Brain microvascular endothelial cell (primary cell): ENCODE measurements at regions not wholly inside any gene's neighbourhood (a gene's known extent, or its start where the extent isn't known, plus 50 kb on each side); places are given as distances from the start of the nearest gene placed in this dataset.

Source experiments
- DNase-seq: peaks from one replicate; pipeline ENCODE4 v3.0.0-alpha.2; 2020
- H3K27ac ChIP-seq: fragments of 250-450 bp; sonication (Bioruptor Pico); 2 replicates; pipeline ENCODE4 v1.5.1; 2020; ENCODE audit warnings: mild to moderate bottlenecking, moderate library complexity
- H3K27me3 ChIP-seq: fragments of 250-450 bp; sonication (Bioruptor Pico); replicated peaks from 2 replicates; pipeline ENCODE4 v1.5.1; 2020; ENCODE audit warnings: mild to moderate bottlenecking
- H3K36me3 ChIP-seq: fragments of 250-450 bp; sonication (Bioruptor Pico); replicated peaks from 2 replicates; pipeline ENCODE4 v1.5.1; 2020; ENCODE audit warnings: mild to moderate bottlenecking
- H3K4me3 ChIP-seq: 2 replicates; pipeline ENCODE4 v1.5.1; 2011; ENCODE audit warnings: low read depth, mild to moderate bottlenecking, control low read depth, low read length, moderate library complexity
- in situ Hi-C: cut with HindIII; loops from 2 replicates; pipeline ENCODE4 v1.10.0; 2017; ENCODE audit warnings: low sequenced_read_pairs, low pct_ligation_motif_present
- TF ChIP-seq, protein P1 (sequence below): IDR thresholded peaks from 2 replicates; pipeline ENCODE4 v1.5.1; 2011; ENCODE audit warnings: low read depth, mild to moderate bottlenecking, moderate library complexity, low read length, control low read depth, inconsistent platforms; ENCODE audit errors: missing control alignments

DNA sequence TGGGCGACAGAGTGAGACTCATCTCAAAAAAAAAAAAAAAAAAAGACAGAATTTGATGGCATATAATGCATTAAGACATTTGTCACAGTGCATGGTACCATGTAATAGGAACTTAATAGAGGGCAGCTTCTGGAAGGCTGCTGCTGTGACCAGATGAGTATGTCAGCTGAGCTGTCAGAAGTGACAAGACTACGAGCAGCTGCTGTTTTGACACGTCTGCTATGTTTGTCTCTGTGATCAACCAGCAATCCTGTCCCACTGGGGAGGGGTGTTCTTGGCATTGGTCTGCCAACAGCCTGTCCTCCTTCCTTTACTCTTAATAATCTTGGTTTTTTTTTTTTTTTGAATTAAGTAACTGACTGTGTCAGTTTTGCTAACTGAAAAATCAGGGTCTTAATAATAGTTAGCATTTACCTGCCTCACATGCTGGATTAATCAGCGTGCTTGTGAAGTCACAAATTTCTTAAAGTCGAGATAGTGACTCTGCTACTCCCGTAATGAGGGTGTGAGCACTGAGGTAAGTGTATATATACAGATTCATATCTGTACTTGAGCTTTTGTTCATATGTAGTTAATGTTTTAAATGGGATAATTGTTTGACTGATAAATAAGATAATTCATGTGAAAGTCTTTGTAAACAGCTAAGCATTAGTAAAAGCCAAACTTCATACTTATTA is 152.4 kb downstream of the BMP2 start:
- Histone ChIP-seq H3K36me3 (no peaks in the 10 kb centered on the region), H3K27me3 (no peaks in the 10 kb centered on the region), H3K4me3 (no peak overlapping the region), H3K27ac (no peak overlapping the region)
- in situ Hi-C loops: no loop called here
- no peak for DNase-seq
- TF ChIP-seq, protein P1, sequence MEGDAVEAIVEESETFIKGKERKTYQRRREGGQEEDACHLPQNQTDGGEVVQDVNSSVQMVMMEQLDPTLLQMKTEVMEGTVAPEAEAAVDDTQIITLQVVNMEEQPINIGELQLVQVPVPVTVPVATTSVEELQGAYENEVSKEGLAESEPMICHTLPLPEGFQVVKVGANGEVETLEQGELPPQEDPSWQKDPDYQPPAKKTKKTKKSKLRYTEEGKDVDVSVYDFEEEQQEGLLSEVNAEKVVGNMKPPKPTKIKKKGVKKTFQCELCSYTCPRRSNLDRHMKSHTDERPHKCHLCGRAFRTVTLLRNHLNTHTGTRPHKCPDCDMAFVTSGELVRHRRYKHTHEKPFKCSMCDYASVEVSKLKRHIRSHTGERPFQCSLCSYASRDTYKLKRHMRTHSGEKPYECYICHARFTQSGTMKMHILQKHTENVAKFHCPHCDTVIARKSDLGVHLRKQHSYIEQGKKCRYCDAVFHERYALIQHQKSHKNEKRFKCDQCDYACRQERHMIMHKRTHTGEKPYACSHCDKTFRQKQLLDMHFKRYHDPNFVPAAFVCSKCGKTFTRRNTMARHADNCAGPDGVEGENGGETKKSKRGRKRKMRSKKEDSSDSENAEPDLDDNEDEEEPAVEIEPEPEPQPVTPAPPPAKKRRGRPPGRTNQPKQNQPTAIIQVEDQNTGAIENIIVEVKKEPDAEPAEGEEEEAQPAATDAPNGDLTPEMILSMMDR: no peak

DNA sequence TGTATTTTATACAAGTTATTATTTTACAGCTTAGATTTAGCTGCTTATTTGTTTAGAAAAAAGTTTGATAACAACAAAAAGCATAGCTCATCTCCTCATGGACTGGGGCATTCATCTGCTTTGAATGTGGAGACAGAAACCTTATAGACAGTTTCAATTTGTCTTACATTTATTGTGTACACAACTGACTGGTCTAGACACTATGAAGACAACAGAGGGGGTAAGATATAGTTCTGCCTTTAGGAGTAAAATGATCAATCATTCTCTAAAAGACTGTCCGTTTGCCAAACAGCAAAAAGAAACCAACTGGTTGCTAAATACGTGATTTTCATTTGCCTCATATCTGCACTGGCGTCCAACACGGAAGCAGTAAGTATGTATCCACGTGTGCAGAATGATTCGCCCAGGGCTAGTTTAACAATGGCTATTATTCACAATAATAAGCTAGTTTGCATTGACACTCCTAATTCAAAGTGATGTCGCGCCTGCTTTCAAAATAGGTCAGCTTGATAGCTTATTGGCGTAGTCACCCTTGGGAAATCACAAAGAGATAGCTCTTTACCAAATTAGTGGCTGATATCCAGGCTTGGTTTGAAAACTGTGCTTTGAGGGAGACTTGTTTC is 153.6 kb downstream of the BMP2 start:
- in situ Hi-C loops: no loop called here
- H3K27ac ChIP-seq: no peak overlapping the region

DNA sequence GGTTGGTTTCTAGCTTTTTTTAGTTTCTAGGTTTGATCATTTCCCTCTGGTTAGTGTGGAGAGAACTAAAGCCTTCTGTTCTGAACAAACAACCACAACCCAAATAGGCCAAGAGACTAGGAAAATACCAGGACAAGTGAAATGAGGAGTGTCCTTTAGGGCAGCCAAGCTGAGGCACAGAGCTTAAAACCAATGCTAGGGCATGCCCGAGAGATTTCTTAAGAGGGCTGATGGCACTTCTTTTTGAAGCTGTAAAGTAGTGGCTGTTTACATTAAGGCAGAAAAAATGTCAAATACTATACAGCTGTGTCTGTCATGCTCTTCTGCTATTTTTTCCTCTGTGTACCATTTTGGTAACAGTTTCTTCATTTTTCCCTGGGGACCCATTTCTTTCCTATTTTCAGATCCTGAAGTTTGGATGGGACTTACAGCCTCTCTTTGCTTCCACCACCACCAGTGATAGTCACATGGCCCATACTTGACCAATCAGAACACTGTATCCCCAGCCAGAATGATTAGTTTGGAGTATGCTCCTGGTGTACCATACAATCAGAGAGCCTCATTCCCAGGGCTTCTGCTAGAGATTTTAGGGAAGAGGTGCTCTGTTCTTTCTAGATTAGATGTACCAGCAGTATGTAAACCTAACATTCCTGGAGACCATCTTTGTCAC is 154.4 kb downstream of the BMP2 start:
- TF ChIP-seq, protein P1: no peak
- no peaks in the 10 kb centered on the region for H3K27me3 ChIP-seq
- in situ Hi-C loops: no loop called here
- no peak overlapping the region for H3K4me3 ChIP-seq
- no peaks in the 10 kb centered on the region for H3K36me3 ChIP-seq
- no peak overlapping the region for H3K27ac ChIP-seq
- no peak for DNase-seq

More for the DNA sequence above, 153.6 kb downstream of the BMP2 start:
- TF ChIP-seq, protein P1: no peak
- Histone ChIP-seq H3K4me3 (no peak overlapping the region), H3K36me3 (no peaks in the 10 kb centered on the region), H3K27me3 (no peaks in the 10 kb centered on the region)
- DNase-seq: no peak

DNA sequence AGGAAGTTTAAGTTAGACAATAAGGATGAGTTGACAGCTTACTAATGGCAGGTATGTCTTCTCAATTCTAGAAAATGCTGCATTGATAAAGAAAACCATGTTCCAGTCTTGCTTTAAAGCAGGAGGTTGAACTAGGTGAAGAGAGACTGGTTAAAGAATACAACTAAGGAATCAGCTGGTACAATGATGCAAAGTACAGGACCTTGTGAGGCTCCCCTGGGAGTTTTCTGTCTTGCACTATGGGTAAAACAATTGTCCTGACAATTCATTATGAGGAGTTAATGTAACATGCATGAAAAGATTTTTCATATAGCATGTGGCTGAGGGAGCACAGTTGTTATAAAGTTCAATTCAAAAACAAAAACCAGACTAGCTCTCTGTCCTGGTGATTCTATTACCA is 157.2 kb downstream of the BMP2 start:
- Histone ChIP-seq H3K27ac (no peak overlapping the region), H3K4me3 (no peak overlapping the region), H3K27me3 (no peaks in the 10 kb centered on the region), H3K36me3 (no peaks in the 10 kb centered on the region)
- in situ Hi-C loops: no loop called here
- TF ChIP-seq, protein P1: no peak
- DNase-seq: no peak

DNA sequence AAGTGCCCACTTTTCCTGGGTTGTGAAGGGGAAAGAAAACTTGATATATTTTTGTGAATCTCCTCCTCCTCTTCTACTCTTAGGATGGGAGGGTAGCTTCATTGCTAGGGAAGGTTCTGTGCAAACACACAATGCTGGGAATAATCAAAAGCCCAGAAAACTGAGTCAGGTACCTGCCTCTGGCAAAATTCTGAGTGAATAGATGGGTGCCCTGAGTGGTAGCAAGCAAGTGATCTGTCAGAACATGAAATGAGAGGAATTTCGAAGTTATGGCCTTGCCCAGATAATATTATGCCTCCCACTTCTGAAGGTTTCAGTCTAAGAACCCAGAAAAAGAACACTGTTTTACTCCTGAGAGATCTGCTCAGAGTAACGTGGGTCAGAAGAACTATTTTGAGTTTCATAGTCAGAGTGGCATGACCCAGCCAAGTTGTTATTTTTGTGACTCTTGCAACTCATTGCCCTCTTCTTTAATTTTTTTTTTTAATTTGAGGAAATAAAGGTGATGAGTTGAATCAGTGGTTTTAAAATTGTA is 158.3 kb downstream of the BMP2 start:
- no peak for DNase-seq
- H3K27ac ChIP-seq: no peak overlapping the region
- TF ChIP-seq, protein P1: no peak
- H3K27me3 ChIP-seq: no peaks in the 10 kb centered on the region
- in situ Hi-C loops: no loop called here
- H3K4me3 ChIP-seq: no peak overlapping the region
- H3K36me3 ChIP-seq: no peaks in the 10 kb centered on the region
